CD14-positive monocyte (primary cell): ENCODE measurements at regions not wholly inside any gene's neighbourhood (a gene's known extent, or its start where the extent isn't known, plus 50 kb on each side); places are given as distances from the start of the nearest gene placed in this dataset.
A peak's percentile ranks its signal among the peaks of the same experiment; 100 is the strongest.

Experiments
- DNase-seq, 3 donors: peaks; one replicate each; pipeline ENCODE4 v3.0.0-alpha.2; 2011 to 2022
- H2AFZ ChIP-seq: 2 replicates; pipeline ENCODE4 v1.6.0; 2012; ENCODE audit warnings: mild to moderate bottlenecking, low read depth, low read length, inconsistent platforms; ENCODE audit not compliant: insufficient read depth, poor library complexity, severe bottlenecking
- H3K27ac ChIP-seq, 2 donors: 1 replicate in 1 of 2; 2 replicates in 1 of 2; pipeline ENCODE4 v1.5.1; 2012 to 2013; ENCODE audit warnings: low read length in 2 of 2, control low read depth in 1 of 2, inconsistent platforms in 1 of 2, low read depth in 1 of 2, mild to moderate bottlenecking in 1 of 2
- H3K27me3 ChIP-seq, 2 donors: one replicate each; pipeline versions ENCODE4 v1.6.0 to v1.6.1; 2011 to 2013; ENCODE audit warnings: low read length in 2 of 2; ENCODE audit not compliant: control insufficient read depth in 2 of 2, insufficient read depth in 2 of 2
- H3K36me3 ChIP-seq, 2 donors: replicated peaks in 1 of 2; 1 replicate in 1 of 2; 2 replicates in 1 of 2; pipeline versions ENCODE4 v1.5.1 to v1.6.1; 2012 to 2013; ENCODE audit warnings: low read length in 2 of 2, control low read depth in 1 of 2, inconsistent platforms in 1 of 2, mild to moderate bottlenecking in 1 of 2; ENCODE audit not compliant: insufficient read depth in 2 of 2, control insufficient read depth in 1 of 2
- H3K4me1 ChIP-seq, 2 donors: 1 replicate in 1 of 2; 2 replicates in 1 of 2; pipeline versions ENCODE4 v1.5.1 to v1.6.1; 2012 to 2013; ENCODE audit warnings: low read length in 2 of 2, control low read depth in 1 of 2, inconsistent platforms in 1 of 2, mild to moderate bottlenecking in 1 of 2, moderate library complexity in 1 of 2; ENCODE audit not compliant: insufficient read depth in 2 of 2, control insufficient read depth in 1 of 2
- H3K4me2 ChIP-seq: replicated peaks from 2 replicates; pipeline ENCODE3; 2012; ENCODE audit warnings: low read length, moderate library complexity, mild to moderate bottlenecking; ENCODE audit not compliant: poor library complexity, severe bottlenecking; ENCODE audit errors: extremely low read depth
- H3K4me3 ChIP-seq, 3 experiments: fragments of 200-600 bp in 1 of 3; sonication (generic) in 1 of 3; replicated peaks in 1 of 3; 1 replicate in 2 of 3; 2 replicates in 1 of 3; pipeline ENCODE4 v1.5.1; 2011 to 2013; ENCODE audit warnings: low read length in 3 of 3, mild to moderate bottlenecking in 3 of 3, control low read depth in 2 of 3, low read depth in 2 of 3, inconsistent platforms in 1 of 3, moderate library complexity in 1 of 3
- H3K79me2 ChIP-seq: 2 replicates; pipeline ENCODE4 v1.6.0; 2012; ENCODE audit warnings: mild to moderate bottlenecking, control low read depth, inconsistent platforms, low read length, moderate library complexity; ENCODE audit not compliant: insufficient read depth
- H3K9ac ChIP-seq: 2 replicates; pipeline ENCODE4 v1.6.0; 2017; ENCODE audit warnings: low read length, mild to moderate bottlenecking; ENCODE audit not compliant: insufficient read depth, poor library complexity, severe bottlenecking
- H3K9me3 ChIP-seq, 2 donors: replicated peaks in 1 of 2; 1 replicate in 1 of 2; 2 replicates in 1 of 2; pipeline versions ENCODE4 v1.5.1 to v1.6.1; 2012 to 2013; ENCODE audit warnings: low read length in 2 of 2, control low read depth in 1 of 2; ENCODE audit not compliant: control insufficient read depth in 1 of 2, insufficient read depth in 1 of 2
- H4K20me1 ChIP-seq: 2 replicates; pipeline ENCODE4 v1.6.0; 2012; ENCODE audit warnings: mild to moderate bottlenecking, low read length, control low read depth, moderate library complexity; ENCODE audit not compliant: insufficient read depth
- H3K27ac Mint-ChIP-seq, 7 donors: one replicate each; pipeline ENCODE4 v1.8.0; 2020; ENCODE audit warnings: mild to moderate bottlenecking in 7 of 7, mixed read lengths in 7 of 7, moderate library complexity in 6 of 7, inconsistent platforms in 2 of 7
- H3K27me3 Mint-ChIP-seq, 3 donors: one replicate each; pipeline ENCODE4 v1.8.0; 2021 to 2022; ENCODE audit warnings: low read depth in 3 of 3, mild to moderate bottlenecking in 3 of 3, mixed read lengths in 3 of 3, moderate library complexity in 3 of 3, inconsistent platforms in 1 of 3
- H3K36me3 Mint-ChIP-seq, 2 donors: one replicate each; pipeline ENCODE4 v1.8.0; 2020; ENCODE audit warnings: mixed read lengths in 2 of 2, inconsistent platforms in 1 of 2, mild to moderate bottlenecking in 1 of 2
- H3K4me1 Mint-ChIP-seq: one replicate; pipeline ENCODE4 v1.8.0; 2020; ENCODE audit warnings: mild to moderate bottlenecking, mixed read lengths
- H3K4me3 Mint-ChIP-seq, 2 donors: one replicate each; pipeline ENCODE4 v1.8.0; 2020; ENCODE audit warnings: mild to moderate bottlenecking in 2 of 2, mixed read lengths in 2 of 2, moderate library complexity in 1 of 2
- H3K9me3 Mint-ChIP-seq, 7 donors: one replicate each; pipeline ENCODE4 v1.8.0; 2020 to 2022; ENCODE audit warnings: mixed read lengths in 7 of 7, mild to moderate bottlenecking in 6 of 7, moderate library complexity in 6 of 7, inconsistent platforms in 2 of 7
- WGBS: methylation state at CpG from one replicate; pipeline ENCODE4 v1.1.5; 2013; ENCODE audit warnings: missing lambda C conversion rate; ENCODE audit not compliant: insufficient coverage; 5-methylcytosine and 5-hydroxymethylcytosine counted together
- intact Hi-C, 2 donors: fragments of 100-400 bp; cut with micrococcal nuclease; formaldehyde crosslinking; loops; one replicate each; pipeline versions ENCODE4 v1.15.0 to v1.15.1; 2023
- TF ChIP-seq, protein P1 (sequence below): fragments of 200-600 bp; IDR thresholded peaks from one replicate; pipeline ENCODE4 v1.8.0; 2022; ENCODE audit warnings: antibody characterized with exemption, mild to moderate bottlenecking

GRCh38 chr6:163651426-163651825, 236.9 kb downstream of the QKI start:
- H2AFZ ChIP-seq: no peak overlapping the region
- no peak for DNase-seq
- peaks cover 5 to 8% of the 10 kb centered on the region in 2 donors for H3K4me1 ChIP-seq
- TF ChIP-seq, protein P1, sequence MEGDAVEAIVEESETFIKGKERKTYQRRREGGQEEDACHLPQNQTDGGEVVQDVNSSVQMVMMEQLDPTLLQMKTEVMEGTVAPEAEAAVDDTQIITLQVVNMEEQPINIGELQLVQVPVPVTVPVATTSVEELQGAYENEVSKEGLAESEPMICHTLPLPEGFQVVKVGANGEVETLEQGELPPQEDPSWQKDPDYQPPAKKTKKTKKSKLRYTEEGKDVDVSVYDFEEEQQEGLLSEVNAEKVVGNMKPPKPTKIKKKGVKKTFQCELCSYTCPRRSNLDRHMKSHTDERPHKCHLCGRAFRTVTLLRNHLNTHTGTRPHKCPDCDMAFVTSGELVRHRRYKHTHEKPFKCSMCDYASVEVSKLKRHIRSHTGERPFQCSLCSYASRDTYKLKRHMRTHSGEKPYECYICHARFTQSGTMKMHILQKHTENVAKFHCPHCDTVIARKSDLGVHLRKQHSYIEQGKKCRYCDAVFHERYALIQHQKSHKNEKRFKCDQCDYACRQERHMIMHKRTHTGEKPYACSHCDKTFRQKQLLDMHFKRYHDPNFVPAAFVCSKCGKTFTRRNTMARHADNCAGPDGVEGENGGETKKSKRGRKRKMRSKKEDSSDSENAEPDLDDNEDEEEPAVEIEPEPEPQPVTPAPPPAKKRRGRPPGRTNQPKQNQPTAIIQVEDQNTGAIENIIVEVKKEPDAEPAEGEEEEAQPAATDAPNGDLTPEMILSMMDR: no peak
- Mint-ChIP-seq H3K36me3 (no peaks in the 10 kb centered on the region), H3K4me3 (no peak overlapping the region), H3K27ac (no peak overlapping the region), H3K4me1 (peaks cover 6% of the 10 kb centered on the region), H3K27me3 (peaks cover 7 to 33% (median 23%) of the 10 kb centered on the region in 3 donors), H3K9me3 (peaks cover 0 to 3% (median 0%) of the 10 kb centered on the region in 7 donors)
- no peaks in the 10 kb centered on the region for H3K79me2 ChIP-seq
- no peaks in the 10 kb centered on the region for H3K9me3 ChIP-seq
- no peak overlapping the region for H3K4me3 ChIP-seq
- no peaks in the 10 kb centered on the region for H4K20me1 ChIP-seq
- 100% methylated on average over 2 of the region's 3 CpGs for whole genome bisulfite sequencing
- no peaks in the 10 kb centered on the region for H3K27me3 ChIP-seq
- no peak overlapping the region for H3K9ac ChIP-seq
- H3K4me2 ChIP-seq: no peak overlapping the region
- H3K36me3 ChIP-seq: no peaks in the 10 kb centered on the region
- intact Hi-C loops: loop anchor here in 1 of 2 donors (10.0 kb wide), 1 partner anchor 303 kb away; no protein-coding TSS in a partner anchor
- no peak overlapping the region for H3K27ac ChIP-seq

GRCh38 chr6:163648868-163649267, 234.3 kb downstream of the QKI start:
- no peaks in the 10 kb centered on the region for H3K79me2 ChIP-seq
- H3K4me2 ChIP-seq: no peak overlapping the region
- peaks cover 0 to 2% (median 0%) of the 10 kb centered on the region in 7 donors for H3K9me3 Mint-ChIP-seq
- no peak overlapping the region for H3K4me3 Mint-ChIP-seq
- H3K36me3 Mint-ChIP-seq: no peaks in the 10 kb centered on the region
- TF ChIP-seq, protein P1: no peak
- no peaks in the 10 kb centered on the region for H3K27me3 ChIP-seq
- H3K4me1 Mint-ChIP-seq: peaks cover 5% of the 10 kb centered on the region
- WGBS: 91% methylated on average over 8 of the region's 8 CpGs
- H4K20me1 ChIP-seq: no peaks in the 10 kb centered on the region
- peaks cover 7 to 29% (median 17%) of the 10 kb centered on the region in 3 donors for H3K27me3 Mint-ChIP-seq
- intact Hi-C loops: no loop called here
- H3K27ac ChIP-seq: no peak overlapping the region
- H3K4me1 ChIP-seq: peaks cover 5 to 8% of the 10 kb centered on the region in 2 donors
- H3K9me3 ChIP-seq: no peaks in the 10 kb centered on the region
- no peak overlapping the region for H3K4me3 ChIP-seq
- no peak overlapping the region for H2AFZ ChIP-seq
- H3K9ac ChIP-seq: no peak overlapping the region
- H3K27ac Mint-ChIP-seq: peak overlapping the region in 1 of 7 donors; percentile 41
- no peak for DNase-seq
- H3K36me3 ChIP-seq: no peaks in the 10 kb centered on the region
